Peyer's patch (tissue), 4 donors: ENCODE measurements at regions not wholly inside any gene's neighbourhood (a gene's known extent, or its start where the extent isn't known, plus 50 kb on each side); places are given as distances from the start of the nearest gene placed in this dataset.

ENCODE experiments used
- DNase-seq, 3 donors: peaks; one replicate each; pipeline ENCODE4 v3.0.0-alpha.2; 2017 to 2019
- H3K27ac ChIP-seq, 4 donors: fragments of 200-600 bp; sonication (generic); one replicate each; pipeline ENCODE4 v1.5.1; 2016 to 2019
- H3K27me3 ChIP-seq, 2 donors: fragments of 200-600 bp; sonication (generic); one replicate each; pipeline ENCODE4 v1.5.1; 2019
- H3K36me3 ChIP-seq, 3 donors: fragments of 200-600 bp; sonication (generic); one replicate each; pipeline ENCODE4 v1.5.1; 2016 to 2019
- H3K4me1 ChIP-seq, 4 donors: fragments of 200-600 bp; sonication (generic); one replicate each; pipeline ENCODE4 v1.5.1; 2016 to 2019
- H3K4me3 ChIP-seq, 4 donors: fragments of 200-600 bp; sonication (generic); 1 replicate in 3 of 4; 2 replicates in 1 of 4; pipeline ENCODE4 v1.5.1; 2016 to 2019; ENCODE audit warnings: mild to moderate bottlenecking in 1 of 4
- H3K9me3 ChIP-seq, 4 donors: fragments of 200-600 bp; sonication (generic); one replicate each; pipeline ENCODE4 v1.5.1; 2016 to 2019; ENCODE audit warnings: mild to moderate bottlenecking in 1 of 4
- POLR2A ChIP-seq, 2 donors: fragments of 450-650 bp; IDR thresholded peaks; one replicate each; pipeline ENCODE4 v1.5.1; 2017; ENCODE audit warnings: antibody characterized with exemption in 2 of 2, mild to moderate bottlenecking in 2 of 2, moderate library complexity in 2 of 2
- TF ChIP-seq, protein P1 (sequence below), 6 experiments: fragments of 450-650 bp in 4 of 6; fragments of 200-600 bp in 2 of 6; sonication (generic) in 1 of 6; IDR thresholded peaks; one replicate each; pipeline ENCODE4 v1.5.1; 2017 to 2019; ENCODE audit warnings: antibody characterized with exemption in 6 of 6, mild to moderate bottlenecking in 3 of 6, moderate library complexity in 1 of 6

DNA sequence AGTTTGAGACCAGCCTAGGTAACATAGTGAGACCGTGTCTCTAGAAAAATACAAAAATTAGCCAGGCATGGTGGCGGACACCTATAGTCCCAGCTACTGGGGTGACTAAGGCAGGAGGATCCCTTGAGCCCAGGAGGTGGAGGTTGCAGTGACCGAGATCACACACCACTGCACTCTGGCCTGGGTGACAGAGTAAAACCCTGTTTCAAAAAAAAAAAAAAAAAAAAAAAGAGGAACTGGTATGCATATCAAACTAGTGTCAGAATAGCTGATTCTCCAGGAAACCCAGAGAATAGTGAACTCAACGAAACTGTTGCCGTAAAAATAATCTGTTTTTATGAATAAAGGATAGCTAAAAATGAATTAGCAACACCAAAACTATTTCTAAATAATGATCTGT, 126.6 kb upstream of the BASP1 start:
- H3K27me3 ChIP-seq: no peaks in the 10 kb centered on the region
- H3K4me3 ChIP-seq: no peak overlapping the region
- TF ChIP-seq POLR2A (IDR thresholded peaks at IDR 0.05): no peak
- TF ChIP-seq, protein P1, sequence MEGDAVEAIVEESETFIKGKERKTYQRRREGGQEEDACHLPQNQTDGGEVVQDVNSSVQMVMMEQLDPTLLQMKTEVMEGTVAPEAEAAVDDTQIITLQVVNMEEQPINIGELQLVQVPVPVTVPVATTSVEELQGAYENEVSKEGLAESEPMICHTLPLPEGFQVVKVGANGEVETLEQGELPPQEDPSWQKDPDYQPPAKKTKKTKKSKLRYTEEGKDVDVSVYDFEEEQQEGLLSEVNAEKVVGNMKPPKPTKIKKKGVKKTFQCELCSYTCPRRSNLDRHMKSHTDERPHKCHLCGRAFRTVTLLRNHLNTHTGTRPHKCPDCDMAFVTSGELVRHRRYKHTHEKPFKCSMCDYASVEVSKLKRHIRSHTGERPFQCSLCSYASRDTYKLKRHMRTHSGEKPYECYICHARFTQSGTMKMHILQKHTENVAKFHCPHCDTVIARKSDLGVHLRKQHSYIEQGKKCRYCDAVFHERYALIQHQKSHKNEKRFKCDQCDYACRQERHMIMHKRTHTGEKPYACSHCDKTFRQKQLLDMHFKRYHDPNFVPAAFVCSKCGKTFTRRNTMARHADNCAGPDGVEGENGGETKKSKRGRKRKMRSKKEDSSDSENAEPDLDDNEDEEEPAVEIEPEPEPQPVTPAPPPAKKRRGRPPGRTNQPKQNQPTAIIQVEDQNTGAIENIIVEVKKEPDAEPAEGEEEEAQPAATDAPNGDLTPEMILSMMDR (IDR thresholded peaks at IDR 0.05): no peak
- no peak overlapping the region for H3K27ac ChIP-seq
- no peak for DNase-seq
- H3K9me3 ChIP-seq: no peaks in the 10 kb centered on the region
- H3K4me1 ChIP-seq: no peaks in the 10 kb centered on the region
- H3K36me3 ChIP-seq: no peaks in the 10 kb centered on the region

DNA sequence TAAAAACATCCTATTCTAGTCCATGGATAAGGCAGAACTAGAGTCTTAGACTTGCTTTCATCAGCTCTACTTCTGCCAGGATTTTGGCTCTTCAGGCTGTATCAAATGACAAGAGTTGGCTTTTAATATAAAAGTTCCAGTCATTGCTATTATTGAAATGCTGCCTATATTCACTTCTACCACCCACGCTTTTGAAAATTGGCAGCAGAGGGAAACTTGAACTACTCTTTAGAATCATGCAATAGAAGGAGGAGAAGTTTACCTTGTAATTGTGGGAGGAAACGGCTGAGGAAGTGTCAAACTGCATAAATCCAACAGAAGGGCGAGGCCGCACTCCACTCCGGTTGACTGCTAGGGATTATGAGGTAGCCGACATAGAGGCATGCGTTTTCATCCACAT, 122.6 kb upstream of the BASP1 start:
- Histone ChIP-seq H3K9me3 (no peaks in the 10 kb centered on the region), H3K27me3 (no peaks in the 10 kb centered on the region), H3K27ac (no peak overlapping the region), H3K4me3 (no peak overlapping the region), H3K4me1 (no peaks in the 10 kb centered on the region), H3K36me3 (no peaks in the 10 kb centered on the region)
- TF ChIP-seq, protein P1 (IDR thresholded peaks at IDR 0.05): no peak
- TF ChIP-seq POLR2A (IDR thresholded peaks at IDR 0.05): no peak
- no peak for DNase-seq

DNA sequence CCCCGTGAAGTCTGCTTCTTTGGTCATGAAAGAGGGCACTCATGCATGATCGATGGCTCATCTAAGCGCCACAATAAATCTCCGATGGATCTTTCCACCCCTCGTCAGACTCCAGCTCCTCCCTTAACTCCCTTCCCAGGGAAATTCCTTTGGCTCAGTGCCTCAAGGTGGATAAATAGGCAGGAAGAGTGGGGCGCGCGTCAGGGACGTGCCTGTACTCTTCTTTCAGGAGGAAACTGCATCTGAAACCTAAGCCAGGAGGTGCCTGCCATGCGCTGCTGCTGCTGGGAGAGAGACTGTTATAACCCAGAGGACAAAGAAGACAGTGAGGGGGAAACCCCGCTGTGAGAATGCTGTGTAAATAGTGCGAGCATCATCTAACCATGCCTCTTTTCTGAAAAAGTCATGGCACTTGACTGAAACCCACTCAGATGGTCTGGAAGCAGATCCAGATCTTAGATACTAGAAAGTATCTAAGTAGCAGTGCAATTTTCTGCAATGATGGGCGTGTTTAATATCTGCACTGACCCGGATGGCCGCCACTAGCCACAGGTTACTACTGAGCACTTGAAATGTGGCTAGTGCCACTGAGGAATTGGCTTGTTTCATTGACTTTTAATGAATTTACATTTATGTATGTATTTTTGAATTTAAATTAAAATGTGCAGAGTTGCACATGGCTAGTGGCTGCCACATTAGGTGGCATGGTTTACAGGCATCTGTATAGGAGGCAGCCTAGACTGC, 120.3 kb upstream of the BASP1 start:
- DNase-seq: no peak
- H3K4me3 ChIP-seq: no peak overlapping the region
- no peaks in the 10 kb centered on the region for H3K4me1 ChIP-seq
- no peaks in the 10 kb centered on the region for H3K36me3 ChIP-seq
- no peaks in the 10 kb centered on the region for H3K9me3 ChIP-seq
- TF ChIP-seq, protein P1 (IDR thresholded peaks at IDR 0.05): no peak
- H3K27me3 ChIP-seq: no peaks in the 10 kb centered on the region
- H3K27ac ChIP-seq: no peak overlapping the region

DNA sequence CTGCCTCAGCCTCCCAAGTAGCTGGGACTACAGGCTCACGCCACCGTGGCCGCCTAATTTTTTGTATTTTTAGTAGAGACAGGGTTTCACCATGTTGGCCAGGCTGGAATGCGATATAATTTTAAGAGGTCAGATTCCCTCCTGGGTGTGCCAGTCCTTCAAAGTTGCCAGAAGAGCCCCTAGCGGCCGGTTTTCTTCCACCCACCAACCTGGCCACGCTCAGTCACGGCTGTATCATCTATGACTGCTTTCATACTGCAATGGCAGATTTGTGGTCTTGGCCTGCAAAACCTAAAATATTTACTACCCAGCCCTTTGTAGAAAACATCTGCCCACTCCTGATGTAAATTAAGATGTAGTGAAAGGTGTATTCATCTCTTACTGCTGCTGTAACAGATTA, 117.5 kb upstream of the BASP1 start:
- Histone ChIP-seq H3K4me1 (no peaks in the 10 kb centered on the region), H3K27ac (no peak overlapping the region), H3K36me3 (no peaks in the 10 kb centered on the region), H3K27me3 (no peaks in the 10 kb centered on the region), H3K9me3 (no peaks in the 10 kb centered on the region), H3K4me3 (no peak overlapping the region)
- DNase-seq: no peak
- TF ChIP-seq, protein P1 (IDR thresholded peaks at IDR 0.05): no peak
- TF ChIP-seq POLR2A (IDR thresholded peaks at IDR 0.05): no peak

DNA sequence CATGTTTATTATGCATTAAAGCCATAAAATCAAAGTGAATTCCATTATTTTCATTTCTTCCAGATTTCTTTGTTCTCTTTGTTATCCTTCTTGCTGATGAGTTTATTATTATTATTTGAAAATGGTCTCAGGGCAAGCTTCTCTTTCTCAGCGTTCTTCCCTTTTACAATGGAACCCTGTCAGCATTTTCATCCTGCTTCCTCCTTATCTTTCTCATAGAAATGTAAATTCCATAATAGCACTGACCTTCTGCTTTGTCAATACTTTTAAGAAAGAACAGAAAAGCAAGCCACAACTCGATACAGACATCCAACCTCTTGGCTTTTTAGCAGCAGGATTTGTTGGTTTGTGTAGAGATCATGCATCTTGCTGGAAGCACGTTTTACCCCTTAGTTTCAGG, 114.0 kb upstream of the BASP1 start:
- Histone ChIP-seq H3K36me3 (no peaks in the 10 kb centered on the region), H3K27me3 (no peaks in the 10 kb centered on the region), H3K4me3 (no peak overlapping the region), H3K4me1 (no peaks in the 10 kb centered on the region), H3K27ac (no peak overlapping the region), H3K9me3 (no peaks in the 10 kb centered on the region)
- no peak for DNase-seq
- no peak for TF ChIP-seq POLR2A (IDR thresholded peaks at IDR 0.05)
- TF ChIP-seq, protein P1 (IDR thresholded peaks at IDR 0.05): no peak
